Stimulated activated CD8-positive, alpha-beta memory T cell treated with anti-CD3 and anti-CD28 coated beads, Interleukin-15, amount 100 ng/mL, for 48 hours (primary cell): ENCODE measurements at regions not wholly inside any gene's neighbourhood (a gene's known extent, or its start where the extent isn't known, plus 50 kb on each side); places are given as distances from the start of the nearest gene placed in this dataset.

ENCODE experiments used
- DNase-seq, 2 donors: peaks; one replicate each; pipeline ENCODE4 v3.0.0-alpha.2; 2020; ENCODE audit warnings: low read depth in 2 of 2

- no peak for DNase-seq
Observed at GRCh38 chr6:40077736-40078135, 143.5 kb upstream of the MOCS1 start.

DNA sequence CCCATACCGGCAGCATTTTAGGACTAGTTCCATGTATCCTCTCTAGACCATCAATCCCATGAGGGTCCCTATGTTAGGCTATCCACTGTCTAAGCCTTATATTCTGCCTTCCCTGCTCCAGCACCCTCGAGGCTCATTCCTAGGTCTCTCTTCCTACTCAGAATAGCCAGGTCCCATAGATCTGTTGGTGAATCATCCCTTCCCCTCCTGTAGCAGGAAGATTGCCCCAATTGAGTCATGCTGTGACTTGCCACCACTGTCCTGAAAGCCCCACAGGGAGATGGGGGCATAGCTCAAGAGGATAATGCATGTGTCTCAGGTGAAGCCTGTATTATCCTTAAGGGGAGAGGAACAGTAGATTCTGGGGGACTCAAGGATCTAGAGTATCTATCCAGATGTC lies 143.1 kb upstream of the MOCS1 start:
- no peak for DNase-seq

- no peak for DNase-seq
Observed at GRCh38 chr6:40075056-40075590, 140.9 kb upstream of the MOCS1 start.

- no peak for DNase-seq
Observed at GRCh38 chr6:40074306-40075055, 140.2 kb upstream of the MOCS1 start.

GRCh38 chr6:40066372-40066771 lies 132.1 kb upstream of the MOCS1 start:
- DNase-seq = no peak

DNA sequence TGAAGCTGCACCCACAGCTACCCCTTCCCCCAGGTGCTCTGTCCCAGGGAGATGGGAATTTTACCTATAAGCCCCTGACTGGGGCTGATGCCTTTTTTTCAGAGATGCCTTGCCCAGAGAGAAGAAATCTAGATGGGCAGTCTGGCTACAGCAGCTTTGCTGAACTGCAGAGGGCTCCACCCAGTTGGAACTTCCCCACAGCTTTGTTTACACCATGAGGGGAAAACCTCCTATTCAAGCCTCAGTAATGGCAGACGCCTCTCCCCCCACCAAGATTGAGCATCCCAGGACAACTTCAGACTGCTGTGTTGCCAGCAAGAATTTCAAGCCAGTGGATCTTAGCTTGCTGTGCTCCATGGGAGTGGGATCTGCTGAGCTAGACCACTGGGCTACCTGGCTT lies 122.6 kb upstream of the MOCS1 start:
- DNase-seq = no peak

DNA sequence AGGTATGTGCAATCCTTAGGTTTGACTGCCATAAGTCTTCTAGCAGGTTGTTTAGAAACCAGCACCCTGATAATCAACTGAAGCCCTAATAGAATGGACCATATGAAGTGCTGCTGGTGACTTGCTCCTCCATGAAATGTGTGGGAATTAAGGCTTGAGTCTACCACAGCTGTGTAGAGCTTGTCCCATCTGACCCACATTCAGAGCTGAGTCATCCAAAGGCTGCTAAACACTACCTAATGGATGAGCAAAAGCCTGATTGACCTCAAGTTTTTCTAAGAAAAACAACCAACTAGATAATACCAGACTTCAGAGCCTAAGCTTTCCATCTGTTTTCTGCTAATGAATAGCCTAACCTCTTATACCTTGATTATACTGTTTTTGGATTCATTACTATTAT lies 120.3 kb upstream of the MOCS1 start:
- DNase-seq = no peak

DNA sequence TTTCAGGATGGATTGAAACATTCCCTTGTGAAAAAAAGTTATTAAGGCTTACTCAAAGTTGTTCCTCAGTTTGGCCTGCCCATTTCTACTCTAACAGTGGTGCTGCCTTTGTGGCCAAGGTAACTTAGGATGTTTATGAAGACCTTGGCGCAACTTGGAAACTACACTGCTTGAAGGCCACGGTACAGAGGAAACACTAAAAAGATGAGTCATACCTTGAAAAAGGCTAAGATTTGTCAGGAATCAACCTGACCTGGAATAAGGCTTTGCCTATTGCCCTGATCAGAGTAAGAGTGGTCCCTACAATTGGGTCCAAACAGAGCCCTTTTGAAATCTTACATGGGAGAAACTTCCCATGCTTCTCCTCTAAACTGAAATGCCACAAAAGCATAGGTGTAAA lies 119.9 kb upstream of the MOCS1 start:
- no peak for DNase-seq

DNA sequence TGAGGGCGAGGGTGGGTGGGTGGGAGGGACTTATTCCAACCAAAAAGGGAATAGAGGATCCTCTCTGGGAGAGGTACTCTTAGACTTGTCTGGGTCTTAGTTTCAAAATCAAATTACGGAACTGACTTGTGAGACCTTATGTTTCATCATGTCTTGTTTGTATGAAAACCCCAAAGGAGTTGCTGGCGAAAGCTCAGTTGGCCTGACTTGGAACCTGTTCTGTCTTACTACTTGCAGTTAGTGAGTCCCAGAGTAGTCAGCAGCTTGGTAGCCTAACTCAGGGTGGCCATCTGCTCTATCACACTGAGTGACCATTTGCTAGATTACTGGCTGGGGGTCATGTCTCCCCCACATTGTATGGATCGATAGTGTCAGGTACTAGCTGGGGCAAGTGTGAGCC lies 114.9 kb upstream of the MOCS1 start:
- DNase-seq = no peak

DNA sequence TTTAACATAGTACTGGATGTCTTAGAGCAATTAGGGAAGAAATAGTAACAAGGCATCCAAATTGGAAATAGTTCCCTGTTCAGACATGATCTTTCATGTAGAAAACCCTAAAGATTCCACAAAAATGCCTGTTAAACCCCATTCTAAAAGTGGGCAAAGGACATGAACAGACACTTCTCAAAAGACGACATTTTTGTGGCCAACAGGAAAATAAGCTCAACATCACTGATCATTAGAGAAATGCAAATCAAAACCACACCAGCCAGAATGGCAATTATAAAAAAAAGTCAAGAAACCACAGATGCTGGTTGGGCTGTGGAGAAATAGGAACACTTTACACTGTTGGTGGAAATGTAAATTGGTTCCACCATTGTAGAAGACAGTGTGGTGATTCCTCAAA lies 109.9 kb upstream of the MOCS1 start:
- no peak for DNase-seq

GRCh38 chr6:40042232-40042631 lies 108.0 kb upstream of the MOCS1 start:
- no peak for DNase-seq

DNA sequence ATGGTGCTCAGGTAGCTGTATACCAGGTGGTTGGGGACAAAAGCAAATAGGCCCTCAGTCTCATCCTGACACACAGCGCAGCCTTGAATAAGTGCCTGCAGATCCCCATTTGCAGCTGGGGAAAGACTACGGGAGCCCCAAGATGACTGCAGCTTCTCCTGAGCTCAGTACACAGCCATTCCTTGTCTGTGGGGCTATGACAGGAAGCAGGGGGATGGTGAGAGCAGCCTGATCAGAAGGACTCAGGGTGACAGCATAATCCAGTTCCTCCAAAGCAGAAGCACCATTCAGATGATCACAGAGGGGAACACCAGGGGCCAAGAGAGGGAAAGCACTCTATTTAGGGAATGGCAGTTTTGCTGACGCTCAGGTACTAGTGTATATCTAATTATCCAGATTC lies 104.8 kb upstream of the MOCS1 start:
- DNase-seq = no peak

DNA sequence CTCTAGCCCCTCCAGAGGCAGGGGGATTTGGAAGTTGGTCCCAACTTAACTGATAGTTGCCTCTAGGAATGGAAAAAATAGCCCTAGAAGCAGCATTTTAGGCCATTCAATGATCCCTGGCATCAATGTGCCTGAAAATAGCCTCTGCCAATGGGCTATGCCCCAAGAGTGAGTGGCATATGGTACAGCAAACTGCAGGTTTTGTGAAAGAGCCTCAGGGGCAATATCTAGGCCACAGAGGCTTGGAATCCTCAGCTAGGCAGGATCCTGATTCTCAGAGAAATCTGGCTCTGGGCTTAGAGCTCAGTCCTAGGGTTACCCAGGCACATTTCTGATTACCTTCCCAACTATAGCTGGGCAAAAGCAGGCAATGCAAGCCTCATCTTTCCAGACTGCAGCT lies 104.4 kb upstream of the MOCS1 start:
- no peak for DNase-seq

- no peak for DNase-seq
Observed at GRCh38 chr6:40037271-40037670, 103.0 kb upstream of the MOCS1 start.

GRCh38 chr6:40036186-40036585 lies 101.9 kb upstream of the MOCS1 start:
- DNase-seq = no peak

GRCh38 chr6:40028449-40028848 lies 94.2 kb upstream of the MOCS1 start:
- no peak for DNase-seq

GRCh38 chr6:40022867-40023266 lies 88.6 kb upstream of the MOCS1 start:
- DNase-seq = no peak

DNA sequence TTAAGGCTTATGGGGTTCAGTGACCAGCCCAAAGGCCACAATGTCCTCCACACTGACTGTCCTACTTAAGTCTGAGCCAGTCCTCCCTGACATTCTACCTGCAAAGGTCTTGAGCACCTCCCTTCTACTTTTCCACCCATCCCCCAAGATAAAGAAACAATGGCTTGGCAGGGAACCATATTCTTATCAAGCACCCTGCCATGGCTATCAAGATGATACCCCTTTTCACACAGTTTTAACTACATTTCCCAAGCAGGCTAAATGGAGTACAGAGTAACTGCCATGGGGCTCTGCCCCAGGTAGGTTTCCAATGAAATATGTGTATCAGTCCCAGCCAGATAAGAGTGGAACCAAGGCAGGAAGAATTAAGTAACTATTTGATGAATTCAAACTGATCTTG lies 85.9 kb upstream of the MOCS1 start:
- DNase-seq = no peak

- no peak for DNase-seq
Observed at GRCh38 chr6:40015530-40015929, 81.3 kb upstream of the MOCS1 start.

GRCh38 chr6:40011844-40012243 lies 77.6 kb upstream of the MOCS1 start:
- no peak for DNase-seq

DNA sequence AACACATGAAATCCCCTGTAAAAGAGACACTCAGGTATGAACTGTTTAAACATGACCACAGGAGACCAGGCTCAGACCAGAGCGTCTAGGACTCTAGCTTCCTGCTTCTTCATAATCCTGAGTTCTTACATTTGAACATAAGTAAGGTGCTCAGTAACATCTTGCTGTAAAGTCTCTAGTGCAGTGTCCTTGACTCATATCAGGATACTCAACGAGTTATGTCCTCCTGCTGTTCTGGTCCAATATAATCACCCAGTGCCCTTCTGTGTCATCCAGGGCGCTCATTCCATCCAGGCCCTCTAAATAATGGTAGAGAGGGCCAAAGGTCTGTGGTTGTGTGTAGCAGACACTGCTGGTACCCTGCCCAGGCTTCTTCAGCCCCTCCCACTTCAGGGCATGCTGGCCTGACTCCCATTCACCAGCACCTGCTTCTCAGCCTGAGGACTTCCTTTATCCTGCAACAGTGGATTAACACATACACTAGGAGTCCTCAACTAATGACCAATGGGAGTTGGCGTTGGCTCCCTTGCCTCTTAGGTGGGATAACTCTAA lies 66.8 kb upstream of the MOCS1 start:
- no peak for DNase-seq

DNA sequence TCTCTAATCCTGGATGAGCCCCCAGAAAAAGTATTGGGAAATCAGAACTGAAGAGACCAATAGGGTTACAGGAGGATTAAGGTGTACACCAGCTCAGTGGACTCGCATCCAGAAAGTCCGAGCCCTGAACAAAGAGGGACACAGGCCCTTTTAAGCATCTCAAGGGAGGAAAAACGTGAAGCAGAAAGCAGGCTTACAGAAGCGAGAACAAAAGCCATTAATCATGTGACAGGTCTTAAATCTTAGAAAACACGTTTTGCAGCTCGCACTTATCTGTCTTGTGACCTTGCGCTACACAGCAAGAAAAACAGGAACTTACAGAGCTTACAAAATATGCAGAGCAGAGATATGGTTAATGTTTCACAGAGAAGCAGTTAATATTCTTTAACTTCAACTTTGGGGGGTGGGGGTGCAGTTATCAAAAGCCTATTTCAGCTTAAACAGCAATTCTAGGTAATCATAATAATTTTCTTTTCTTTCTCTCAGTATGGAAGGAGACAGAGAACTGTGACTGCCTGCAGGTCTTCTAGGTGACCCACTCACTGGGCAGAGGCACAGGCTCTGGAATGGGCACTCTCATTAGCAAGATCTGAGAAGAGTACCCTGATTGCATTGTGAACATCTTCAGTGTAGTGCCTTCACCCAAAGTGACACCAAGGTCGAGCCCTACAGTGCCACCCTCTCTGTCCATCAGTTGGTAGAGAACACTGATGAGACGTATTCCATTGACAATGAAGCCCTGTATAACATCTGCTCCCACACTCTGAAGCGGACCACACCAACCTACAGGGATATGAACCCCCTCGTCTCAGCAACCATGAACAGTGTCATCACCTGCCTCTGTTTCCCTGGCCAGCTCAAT lies 65.0 kb upstream of the MOCS1 start:
- DNase-seq = no peak

DNA sequence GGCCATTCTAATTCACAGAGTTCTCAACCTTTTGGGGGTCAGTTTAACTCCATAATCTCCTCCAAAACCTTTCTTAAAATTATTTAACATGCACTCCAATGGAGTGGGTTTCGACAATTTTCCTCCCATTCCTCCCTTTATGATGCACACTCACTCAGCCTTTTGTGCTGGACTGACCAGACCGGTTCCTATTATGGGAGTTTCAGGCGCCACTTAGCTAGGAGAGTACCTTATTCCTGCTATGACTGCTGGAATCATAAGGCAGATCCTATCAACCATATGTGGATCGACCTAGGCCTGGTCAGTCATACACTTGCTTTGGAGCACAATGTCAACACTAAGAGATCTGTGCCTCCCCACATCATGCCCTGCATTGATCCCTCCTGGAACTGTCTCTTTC lies 63.9 kb upstream of the MOCS1 start:
- no peak for DNase-seq
